NB4 (cell line): ENCODE measurements at regions not wholly inside any gene's neighbourhood (a gene's known extent, or its start where the extent isn't known, plus 50 kb on each side); places are given as distances from the start of the nearest gene placed in this dataset.

Experiments
- MYC ChIP-seq: IDR thresholded peaks from 2 replicates; pipeline ENCODE4 v1.6.1; 2011; ENCODE audit warnings: low read depth, low read length
- POLR2A ChIP-seq: IDR thresholded peaks from 2 replicates; pipeline ENCODE4 v1.6.1; 2011; ENCODE audit warnings: mild to moderate bottlenecking; ENCODE audit not compliant: insufficient read length; ENCODE audit errors: extremely low read depth
- TF ChIP-seq, protein P1 (sequence below): IDR thresholded peaks from one replicate; pipeline ENCODE4 v1.5.1; 2012; ENCODE audit warnings: low read depth, low read length
- TF ChIP-seq, protein P2 (sequence below): IDR thresholded peaks from 2 replicates; pipeline ENCODE4 v1.6.1; 2011; ENCODE audit warnings: low read depth, low read length

DNA sequence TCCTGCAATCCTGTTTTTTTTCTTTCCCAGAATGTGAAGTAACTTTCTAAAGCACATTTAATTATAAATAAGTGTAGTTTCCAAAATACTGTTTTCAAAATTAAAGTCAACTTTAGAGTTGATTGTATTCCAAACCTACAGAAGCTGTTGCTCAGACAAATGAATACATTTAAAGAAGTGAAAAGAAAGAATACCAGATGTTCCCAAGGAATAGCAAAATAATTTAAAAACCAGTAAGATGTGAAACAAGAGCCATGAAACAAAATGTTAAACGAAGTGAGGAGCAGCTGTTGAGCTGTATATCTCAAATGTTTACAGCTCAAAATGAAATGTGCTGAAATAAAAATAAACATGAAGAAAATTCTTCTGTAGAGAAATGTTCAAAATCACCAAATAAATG, 627.4 kb upstream of the NDST4 start:
- TF ChIP-seq, protein P1, sequence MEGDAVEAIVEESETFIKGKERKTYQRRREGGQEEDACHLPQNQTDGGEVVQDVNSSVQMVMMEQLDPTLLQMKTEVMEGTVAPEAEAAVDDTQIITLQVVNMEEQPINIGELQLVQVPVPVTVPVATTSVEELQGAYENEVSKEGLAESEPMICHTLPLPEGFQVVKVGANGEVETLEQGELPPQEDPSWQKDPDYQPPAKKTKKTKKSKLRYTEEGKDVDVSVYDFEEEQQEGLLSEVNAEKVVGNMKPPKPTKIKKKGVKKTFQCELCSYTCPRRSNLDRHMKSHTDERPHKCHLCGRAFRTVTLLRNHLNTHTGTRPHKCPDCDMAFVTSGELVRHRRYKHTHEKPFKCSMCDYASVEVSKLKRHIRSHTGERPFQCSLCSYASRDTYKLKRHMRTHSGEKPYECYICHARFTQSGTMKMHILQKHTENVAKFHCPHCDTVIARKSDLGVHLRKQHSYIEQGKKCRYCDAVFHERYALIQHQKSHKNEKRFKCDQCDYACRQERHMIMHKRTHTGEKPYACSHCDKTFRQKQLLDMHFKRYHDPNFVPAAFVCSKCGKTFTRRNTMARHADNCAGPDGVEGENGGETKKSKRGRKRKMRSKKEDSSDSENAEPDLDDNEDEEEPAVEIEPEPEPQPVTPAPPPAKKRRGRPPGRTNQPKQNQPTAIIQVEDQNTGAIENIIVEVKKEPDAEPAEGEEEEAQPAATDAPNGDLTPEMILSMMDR = no peak
- TF ChIP-seq POLR2A = no peak
- TF ChIP-seq MYC = no peak
- TF ChIP-seq, protein P2, sequence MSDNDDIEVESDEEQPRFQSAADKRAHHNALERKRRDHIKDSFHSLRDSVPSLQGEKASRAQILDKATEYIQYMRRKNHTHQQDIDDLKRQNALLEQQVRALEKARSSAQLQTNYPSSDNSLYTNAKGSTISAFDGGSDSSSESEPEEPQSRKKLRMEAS = no peak
